Peyer's patch (tissue), 4 donors: ENCODE measurements at regions not wholly inside any gene's neighbourhood (a gene's known extent, or its start where the extent isn't known, plus 50 kb on each side); places are given as distances from the start of the nearest gene placed in this dataset.

Source experiments
- CTCF ChIP-seq, 6 experiments: fragments of 450-650 bp in 4 of 6; fragments of 200-600 bp in 2 of 6; sonication (generic) in 1 of 6; IDR thresholded peaks; one replicate each; pipeline ENCODE4 v1.5.1; 2017 to 2019; ENCODE audit warnings: antibody characterized with exemption in 6 of 6, mild to moderate bottlenecking in 3 of 6, moderate library complexity in 1 of 6
- POLR2A ChIP-seq, 2 donors: fragments of 450-650 bp; IDR thresholded peaks; one replicate each; pipeline ENCODE4 v1.5.1; 2017; ENCODE audit warnings: antibody characterized with exemption in 2 of 2, mild to moderate bottlenecking in 2 of 2, moderate library complexity in 2 of 2

- TF ChIP-seq CTCF (IDR thresholded peaks at IDR 0.05) (no peak), POLR2A (IDR thresholded peaks at IDR 0.05) (no peak)
These were observed 220.6 kb downstream of the C9orf50 start for GRCh38 chr9:129400001-129400970.
